CD4-positive, alpha-beta T cell treated with Interleukin-1 beta for 1 hour (primary cell): ENCODE measurements at regions not wholly inside any gene's neighbourhood (a gene's known extent, or its start where the extent isn't known, plus 50 kb on each side); places are given as distances from the start of the nearest gene placed in this dataset.
"Not testable (repeated sequence)": the region's sequence is repeated elsewhere in the genome, so short reads cannot be mapped to it uniquely, and the experiment has no call there.

ENCODE experiments used
- DNase-seq, 2 donors: peaks; one replicate each; pipeline ENCODE4 v3.0.0-alpha.2; 2020 to 2022

DNA sequence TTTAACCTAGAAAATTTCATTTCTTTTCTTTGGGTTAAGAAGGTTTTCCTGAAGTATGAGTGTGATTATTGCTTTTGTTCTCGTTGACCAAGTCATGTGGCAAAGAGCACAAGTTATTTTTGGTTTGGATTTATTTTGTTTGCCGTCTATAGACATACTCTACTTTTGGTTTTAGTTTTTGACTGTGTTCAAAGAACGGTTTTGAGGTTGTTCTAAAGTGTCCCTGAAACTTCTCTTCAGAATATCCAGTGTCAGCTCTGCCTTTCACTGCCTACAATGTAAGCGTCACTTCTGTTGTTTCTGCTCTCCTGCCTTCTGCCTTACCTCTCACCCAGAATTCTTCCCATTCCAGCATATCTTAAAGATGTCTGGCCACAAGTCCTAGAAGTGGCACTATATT is 812.2 kb downstream of the C4orf33 start:
- no peak for DNase-seq

DNA sequence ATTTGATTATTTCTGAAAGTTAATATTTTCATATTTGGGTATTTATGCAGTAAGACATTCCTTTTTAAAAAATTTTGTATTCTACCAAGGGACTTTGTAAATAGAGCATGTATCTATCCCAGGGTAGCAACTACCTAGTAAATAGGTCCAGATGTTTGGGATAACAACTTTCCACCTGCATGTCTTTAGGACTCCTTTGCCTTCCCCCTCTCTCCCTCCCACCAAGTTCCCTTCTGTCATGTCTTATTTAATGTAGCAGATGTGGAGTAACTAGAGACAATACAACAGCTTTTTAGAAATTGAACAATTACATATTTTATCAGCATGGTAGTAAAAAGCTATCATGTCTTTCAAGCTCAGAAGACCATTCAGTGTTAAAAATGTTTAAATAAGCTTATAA is 821.0 kb downstream of the C4orf33 start:
- DNase-seq = no peak

DNA sequence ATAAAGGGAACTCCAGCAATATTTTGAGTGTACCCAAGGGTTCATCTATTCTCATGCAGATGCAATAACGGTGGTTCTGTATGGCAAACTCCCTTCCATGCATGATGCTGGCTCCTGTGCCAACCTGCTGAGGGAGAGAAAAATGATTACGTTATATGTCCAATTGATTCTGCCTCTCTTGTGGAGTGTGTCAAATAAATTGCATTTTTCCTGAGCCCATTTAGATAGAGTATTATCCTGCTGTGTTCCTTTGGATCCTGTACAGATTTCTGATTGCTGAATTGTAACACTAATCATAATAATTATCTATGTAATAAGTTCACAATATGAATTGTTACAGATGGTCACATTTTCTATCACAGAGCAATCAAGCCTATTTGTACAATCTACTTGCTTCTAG is 821.7 kb downstream of the C4orf33 start:
- no peak for DNase-seq

DNA sequence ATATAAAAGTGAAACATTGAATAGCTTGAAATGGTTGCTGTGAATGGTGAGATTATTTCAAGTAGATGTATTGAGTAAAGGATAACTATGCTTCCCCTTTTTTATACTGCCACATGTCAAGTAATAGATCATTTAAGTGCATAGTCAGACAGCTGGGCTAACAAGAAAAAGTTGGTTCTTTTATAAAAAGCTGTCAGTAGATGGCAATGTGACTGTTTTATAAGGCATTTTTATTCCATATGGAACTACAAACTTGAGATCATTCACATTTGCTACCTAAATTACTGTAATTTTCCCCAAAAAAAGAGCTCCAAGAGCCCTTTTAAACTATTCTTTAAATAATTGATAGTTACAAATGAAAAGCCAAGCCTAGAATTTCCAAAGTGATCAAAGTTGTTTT is 831.0 kb downstream of the C4orf33 start:
- no peak for DNase-seq

DNA sequence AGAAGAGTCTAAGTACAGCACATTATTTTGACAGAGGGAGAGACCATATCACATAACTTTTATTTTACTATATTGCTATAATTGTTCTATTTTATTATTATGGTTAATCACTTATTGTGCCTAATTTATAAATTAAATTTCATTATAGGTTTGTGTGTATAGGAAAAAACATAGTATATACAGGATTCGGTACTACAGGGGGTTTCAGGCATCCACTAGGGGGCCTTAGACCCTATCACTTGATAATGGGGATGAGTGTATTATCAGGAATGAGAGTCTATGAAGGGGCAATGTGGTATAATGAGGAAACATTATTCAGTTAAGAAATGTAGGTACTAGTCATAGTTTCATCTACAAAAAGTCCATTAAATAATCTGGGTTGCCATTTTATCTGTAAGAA is 833.1 kb downstream of the C4orf33 start:
- DNase-seq = no peak

DNA sequence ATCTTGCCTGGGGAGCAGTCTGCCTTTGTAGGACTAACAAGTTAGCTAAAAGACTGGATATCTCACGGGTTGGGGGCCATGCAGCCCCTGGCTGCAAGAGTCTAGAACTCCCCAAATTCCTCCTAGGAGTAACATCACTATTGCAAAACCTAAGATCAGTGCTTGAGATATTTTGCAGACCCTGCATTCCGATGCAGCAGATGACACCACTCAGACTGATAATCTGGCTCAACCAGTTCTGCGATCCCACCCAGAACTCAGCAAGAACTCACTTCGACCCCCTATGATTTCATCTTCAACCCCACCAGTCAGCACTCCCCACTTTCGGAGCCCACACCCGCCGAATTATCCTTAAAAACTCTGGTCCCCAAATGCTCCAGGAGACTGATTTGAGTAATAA is 834.0 kb downstream of the C4orf33 start:
- no peak for DNase-seq

DNA sequence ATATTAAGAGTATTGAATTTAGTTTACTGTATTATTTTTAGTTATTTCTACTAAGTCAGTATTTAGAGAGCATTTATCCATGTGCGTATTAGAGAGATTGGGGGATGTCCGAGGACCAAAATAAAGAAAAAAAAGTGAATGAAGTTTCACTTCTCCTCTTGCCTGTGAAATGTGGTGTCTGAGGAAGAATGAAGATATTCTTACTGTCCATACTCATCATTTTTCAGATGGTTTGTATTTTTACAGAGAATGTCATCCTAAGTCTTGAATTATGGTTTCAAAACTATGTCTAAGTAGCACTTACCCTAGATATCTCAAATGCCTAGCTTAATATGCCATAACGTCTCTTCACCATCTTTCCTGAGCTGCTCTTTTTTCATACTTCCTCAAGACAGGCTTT is 854.3 kb downstream of the C4orf33 start:
- no peak for DNase-seq

DNA sequence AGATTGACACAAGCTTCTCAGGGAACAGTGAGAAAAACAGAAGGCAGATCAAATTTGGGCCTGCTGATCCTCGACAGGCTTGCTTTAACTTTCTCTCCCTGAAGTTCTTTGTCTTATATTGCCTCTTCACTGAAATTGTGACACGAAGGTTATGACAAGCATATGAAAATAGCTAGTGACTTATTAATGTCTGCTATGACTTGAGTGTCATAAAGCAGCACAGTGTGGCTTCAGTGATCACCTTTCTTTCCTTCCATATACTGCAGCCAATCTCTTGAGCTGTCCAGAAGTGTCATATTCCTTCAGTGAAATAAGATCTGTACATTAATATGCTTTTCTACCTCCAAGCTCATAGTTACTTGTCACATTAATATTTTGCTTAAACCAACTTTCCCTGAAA is 870.2 kb downstream of the C4orf33 start:
- DNase-seq = no peak

DNA sequence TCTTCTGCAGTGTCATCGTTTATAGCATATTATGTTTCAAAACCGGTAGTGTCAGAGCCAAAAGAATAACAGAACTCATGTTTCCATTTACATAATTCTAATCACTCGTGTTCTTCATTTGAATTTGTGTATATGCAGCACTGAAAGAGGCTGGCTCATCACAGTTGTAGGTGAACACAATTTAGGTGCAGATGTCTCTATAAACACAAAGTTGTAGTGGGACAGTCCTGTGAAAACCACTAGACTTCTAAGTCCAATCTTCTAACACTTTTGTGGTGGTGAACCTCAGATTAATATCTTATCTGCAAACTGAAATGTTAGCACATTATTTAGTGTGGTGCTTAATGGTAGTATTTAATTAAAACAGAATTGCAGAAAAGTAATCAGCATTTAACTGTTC is 872.4 kb downstream of the C4orf33 start:
- no peak for DNase-seq

DNA sequence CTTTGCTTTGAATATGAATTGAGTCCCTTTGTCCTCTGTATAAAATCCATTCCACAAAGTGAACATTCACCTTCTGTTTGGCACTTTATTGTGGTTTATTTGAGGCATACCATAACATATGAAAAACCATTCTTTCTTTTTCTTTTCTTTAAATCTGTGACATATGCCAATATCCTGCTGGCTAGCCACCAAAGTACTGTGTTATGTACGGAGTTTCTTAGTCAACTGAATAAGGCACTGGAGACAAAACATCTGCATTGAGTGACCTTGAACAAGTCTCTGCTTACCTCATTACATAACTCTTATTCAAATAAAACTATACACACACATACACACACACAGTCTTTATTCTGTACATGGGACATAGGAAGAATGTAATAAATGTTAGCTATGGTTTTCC is 872.8 kb downstream of the C4orf33 start:
- no peak for DNase-seq

DNA sequence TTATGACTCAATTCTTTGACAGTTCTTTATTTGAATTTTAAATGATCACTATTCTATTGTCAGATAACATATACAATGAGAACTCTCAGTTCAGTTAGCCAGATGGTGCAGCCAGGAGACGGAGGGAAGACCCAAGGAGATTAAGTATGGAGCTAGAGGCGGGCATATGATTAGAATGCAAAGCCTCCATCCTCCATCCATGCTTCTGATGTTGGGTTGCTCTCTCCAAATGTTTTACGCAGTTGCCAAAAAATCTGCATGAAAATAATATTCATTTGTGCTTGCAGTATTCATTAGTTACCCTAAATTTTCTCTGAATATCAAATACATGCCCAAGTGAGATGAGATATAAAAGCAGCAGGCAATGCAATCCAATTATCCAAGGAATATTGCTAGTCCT is 874.8 kb downstream of the C4orf33 start:
- DNase-seq = no peak

DNA sequence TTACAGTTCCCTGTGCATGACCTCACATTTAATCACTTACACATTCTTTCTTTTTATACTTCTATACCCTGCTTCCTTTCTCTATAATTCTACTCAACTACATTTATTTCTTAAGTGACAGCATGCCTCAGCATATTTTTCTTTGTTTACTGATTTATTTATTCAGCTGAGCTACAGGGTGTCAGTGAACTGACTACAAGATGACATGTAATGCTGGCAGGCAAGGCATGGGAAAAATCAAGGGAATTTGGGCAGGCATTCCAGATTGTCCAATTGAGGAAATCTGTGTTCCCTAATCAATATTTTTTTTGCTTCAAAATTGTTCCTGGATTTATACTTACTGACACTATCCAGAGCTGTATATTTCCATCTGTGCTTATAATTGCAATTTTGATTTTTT is 875.5 kb downstream of the C4orf33 start:
- DNase-seq = no peak

DNA sequence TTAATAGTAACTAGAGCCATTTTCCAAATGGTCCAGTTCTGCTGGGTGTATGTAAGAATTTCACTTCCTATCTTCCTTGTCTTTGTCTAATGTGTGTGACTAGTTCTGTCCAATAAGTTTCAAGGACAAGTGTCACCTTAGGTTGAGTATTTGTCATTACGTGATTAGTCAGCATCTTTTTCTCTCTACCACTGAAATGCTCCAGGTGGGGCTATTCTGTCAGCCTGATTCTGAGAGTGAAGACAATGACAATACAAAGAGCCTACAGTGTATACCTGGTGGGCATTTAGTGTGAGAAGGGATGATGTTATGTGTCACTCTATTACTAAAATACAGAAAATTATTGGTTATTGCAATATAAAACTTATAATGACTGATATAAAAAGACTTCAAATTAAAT is 876.3 kb downstream of the C4orf33 start:
- no peak for DNase-seq

DNA sequence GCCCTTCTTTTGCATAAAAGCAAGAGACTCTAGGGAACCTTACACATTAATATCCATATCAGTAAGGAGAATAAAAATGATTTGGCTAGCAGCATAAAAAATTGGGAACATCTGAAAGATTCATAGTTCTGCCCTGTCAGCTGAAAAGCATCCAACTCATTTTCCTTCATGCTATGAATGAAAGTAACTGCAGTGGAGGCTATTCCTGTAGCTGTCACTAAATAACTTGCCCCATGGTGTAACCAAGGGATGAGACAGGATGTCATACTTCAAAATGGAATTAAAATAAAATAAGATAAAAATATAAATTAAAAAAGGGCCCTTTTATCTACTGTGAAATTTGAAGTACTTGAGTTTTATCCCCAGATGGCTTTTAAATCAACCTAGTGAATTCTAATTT is 878.8 kb downstream of the C4orf33 start:
- DNase-seq = no peak

DNA sequence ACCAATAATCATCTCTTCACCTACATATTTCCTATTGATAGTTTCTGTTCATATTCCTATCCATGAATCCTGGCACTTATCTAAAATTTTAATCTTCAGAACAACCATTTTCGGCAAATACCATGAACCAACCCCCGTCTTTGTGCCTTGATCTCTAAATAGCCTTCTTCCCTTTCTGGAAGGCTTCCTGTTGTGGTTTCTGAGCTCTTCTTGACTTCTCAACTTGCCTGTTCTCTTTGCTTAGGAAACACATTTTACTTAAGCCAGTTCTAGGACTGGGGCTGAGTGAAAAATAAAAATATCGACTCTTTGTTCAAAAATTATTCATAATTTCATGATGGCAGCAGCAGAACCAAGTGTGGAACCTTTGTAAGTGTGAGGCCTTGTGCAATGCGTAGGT is 882.4 kb downstream of the C4orf33 start:
- no peak for DNase-seq

DNA sequence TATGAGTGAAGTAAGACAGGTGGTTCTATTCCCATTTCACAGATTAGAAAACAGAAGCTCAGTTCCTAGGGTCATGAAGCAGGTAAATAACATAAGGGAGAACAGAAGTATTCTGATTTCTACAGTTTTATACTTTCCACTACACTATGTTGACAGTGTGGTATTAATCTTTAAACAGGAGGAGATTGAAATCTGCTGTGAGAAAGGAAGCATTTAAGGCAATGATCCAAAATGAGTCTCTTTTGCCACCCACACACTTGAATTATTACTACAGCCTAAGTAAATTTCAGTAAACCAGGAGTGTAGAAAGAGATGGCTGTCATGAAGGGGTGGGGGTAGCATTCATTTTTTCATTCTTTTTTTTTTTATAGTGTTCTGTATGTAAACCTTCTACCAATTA is 893.0 kb downstream of the C4orf33 start:
- no peak for DNase-seq

DNA sequence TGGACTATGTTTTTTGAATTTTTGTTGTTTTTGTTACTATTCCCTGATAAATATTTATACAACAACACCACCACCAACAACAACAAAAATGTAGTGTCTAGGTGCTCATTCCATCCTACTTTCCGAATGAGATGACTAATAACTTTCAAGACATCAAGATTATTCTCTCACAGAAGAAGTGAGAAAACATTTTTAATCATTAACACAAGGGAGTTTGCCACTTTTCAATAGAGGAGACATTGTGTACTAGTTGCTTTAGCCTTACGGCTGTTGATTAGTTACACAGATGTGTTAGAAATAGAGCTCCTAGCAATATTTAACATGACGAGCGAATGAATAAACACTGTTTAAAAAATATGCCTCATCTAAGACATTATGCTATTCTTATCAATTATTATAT is 898.8 kb downstream of the C4orf33 start:
- DNase-seq = no peak

DNA sequence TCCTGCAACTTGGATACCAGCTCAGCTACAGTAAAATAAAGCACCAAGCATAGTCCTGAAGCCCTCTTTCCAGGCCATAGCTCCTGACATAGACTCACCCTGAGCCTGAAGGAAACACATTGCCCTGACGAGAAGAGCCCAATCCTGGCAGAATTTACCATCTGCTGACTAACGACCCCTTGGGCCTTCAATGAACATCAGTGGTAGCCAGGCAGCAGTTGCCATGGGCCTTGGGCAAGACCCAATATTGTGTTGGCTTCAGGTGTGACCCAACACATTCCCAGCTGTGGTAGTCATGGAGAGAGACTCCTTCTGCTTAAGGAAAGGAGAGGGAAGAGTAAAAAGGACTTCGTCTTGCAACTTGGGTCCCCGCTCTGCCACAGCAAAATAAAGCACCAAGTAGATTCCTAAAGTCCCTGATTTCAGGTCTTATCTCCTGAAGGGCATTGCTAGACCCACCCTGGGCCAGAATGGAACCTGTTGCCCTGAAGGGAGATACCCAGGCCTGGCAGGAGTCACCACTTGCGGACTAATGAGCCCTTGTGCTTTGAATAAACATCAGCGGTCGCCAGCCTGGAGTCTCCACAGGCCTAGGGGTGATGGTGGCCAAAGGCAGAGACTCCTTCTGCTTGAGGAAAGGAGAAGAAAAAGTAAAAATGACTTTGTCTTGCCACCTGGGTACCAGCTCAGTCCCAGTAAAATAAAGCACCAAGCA is 902.6 kb downstream of the C4orf33 start:
- DNase-seq = no peak

DNA sequence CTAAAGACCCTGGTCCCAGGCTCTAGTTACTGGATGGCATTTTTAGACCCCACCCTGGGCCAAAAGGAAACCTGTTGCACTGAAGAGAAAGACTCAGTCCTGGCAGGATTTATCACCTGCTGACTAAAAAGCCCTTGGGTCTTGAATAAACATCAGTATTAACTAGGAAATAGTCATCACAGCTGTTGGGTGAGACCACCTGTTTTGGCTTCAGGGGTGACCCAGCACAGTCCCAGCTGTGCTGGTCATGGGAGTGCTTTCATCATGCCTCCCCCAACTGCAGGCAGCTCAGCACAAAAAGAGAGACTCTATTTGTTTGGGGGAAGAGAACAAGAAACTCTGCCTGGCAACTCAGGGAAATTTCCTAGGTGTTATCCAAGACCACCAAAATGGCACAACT is 903.2 kb downstream of the C4orf33 start:
- no peak for DNase-seq

DNA sequence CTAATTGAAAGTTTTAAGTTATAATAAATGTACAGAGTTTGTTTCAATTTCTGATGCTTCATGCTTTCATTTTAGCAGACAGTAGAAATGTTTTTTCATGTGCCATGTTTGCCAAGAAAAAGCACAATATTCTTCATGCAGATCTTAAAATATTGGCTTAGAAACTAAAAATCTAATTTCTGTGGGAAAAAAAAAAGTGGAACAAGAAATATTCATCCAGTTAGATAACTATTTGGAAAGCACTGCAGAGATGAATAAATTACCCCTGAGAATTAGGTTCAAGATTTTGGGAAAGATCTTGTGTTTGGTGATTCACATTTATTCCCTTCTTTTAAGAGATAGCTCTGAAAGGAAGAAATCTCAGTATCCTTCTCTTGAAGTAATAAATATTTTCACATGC is 912.5 kb downstream of the C4orf33 start:
- DNase-seq = no peak

DNA sequence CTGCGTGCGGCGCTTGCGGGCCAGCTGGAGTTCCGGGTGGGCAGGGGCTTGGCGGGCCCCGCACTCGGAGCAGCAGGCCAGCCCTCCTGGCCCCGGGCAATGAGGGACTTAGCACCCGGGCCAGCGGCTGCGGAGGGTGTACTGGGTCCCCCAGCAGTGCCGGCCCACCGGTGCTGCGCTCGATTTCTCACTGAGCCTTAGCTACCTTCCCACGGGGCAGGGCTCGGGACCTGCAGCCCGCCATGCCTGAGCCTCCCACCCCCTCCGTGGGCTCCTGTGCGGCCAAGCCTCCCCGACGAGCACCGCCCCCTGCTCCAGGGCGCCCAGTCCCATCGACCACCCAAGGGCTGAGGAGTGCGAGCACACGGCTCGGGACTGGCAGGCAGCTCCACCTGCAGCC is 916.9 kb downstream of the C4orf33 start:
- DNase-seq = not testable (repeated sequence)

DNA sequence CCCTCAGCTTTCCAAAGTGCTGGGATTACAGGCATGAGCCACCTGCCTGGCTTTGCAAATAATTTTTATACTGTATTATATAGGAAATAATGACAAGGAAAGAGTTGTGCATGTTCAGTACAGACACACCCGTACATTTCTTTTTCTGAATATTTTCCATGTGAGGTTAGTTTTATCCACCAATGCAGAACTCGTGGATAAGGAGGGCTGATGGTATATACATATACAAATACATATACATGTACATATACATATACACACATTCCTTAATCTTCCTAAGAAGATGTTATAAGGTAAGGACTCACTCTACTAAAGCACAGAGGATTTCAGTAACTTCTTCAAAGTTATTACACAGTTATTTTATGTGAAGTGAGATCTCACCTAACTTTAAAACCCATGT is 925.8 kb downstream of the C4orf33 start:
- DNase-seq = no peak

DNA sequence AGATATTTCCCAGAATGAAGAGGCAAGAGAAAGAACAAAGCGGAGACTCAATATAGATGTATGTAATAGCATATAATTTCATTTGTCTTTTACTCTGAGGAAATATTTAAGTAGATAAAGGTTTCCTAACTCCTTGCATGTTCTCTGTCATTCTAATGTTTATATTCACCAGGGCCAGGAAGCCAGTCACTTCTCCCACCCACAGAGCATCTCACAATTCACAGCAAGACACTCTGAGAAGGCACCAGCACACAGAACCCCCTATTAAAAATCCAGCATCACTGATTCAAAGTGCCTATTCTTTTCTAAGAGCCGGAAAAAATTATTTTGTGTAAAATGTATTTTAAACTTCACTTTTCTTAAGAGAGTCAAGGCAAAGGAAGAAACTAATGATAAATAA is 927.1 kb downstream of the C4orf33 start:
- no peak for DNase-seq

DNA sequence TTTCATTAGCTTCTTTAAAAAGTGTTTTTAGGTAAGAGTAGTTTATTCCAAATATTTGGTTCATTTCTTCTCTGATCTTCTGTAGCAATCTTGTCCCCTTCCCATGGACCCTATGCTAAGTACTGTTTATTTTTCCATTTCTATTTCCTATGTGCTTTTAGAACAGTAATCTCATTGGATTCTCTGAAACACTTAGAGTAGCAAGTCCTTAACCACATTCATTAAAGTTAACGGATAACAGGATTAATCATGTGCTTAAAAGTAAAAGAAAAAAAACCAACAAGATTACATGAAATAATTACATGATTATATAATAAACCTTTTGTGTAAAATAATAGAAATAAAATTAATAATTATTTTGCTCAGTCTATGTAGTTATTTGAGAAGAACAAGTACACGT is 929.7 kb downstream of the C4orf33 start:
- DNase-seq = no peak

DNA sequence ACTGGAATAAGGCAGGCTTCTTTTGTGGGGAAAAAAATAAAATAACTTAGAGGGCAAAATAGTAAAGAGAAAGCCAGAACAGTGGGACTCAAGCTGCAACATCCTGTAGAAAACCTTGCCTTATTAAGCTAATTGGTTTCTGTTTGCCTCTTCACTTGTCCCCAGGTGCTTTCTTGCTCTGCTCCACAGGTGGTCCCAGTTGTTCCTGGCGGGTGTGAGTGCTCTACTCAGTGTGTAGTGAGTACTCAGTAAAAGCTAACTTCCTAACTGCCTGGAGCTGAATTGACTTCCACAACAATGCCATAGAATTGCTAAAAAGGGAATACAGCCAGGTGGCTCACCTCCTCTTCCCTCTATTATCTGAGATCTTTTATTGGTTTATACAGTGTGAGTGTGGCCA is 930.2 kb downstream of the C4orf33 start:
- no peak for DNase-seq

DNA sequence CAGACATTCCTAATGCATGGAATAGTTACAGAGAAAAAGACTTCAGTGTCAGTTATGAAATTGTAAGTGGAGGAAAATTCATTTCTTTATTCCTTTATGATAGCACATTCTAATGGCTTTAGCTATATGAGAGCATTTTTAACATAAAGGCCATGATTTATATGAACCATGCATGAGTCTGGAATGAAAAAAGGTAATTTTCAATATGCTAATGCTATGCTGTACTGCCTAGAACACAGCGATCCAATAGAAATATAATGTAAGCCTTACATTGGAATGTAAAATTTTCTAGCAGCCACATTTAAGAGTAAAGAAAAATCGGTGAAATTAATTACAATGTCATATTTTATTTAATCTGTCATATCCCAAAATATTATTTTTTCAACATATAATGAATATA is 932.0 kb downstream of the C4orf33 start:
- DNase-seq = no peak
